ENCODE measurements at regions not wholly inside any gene's neighbourhood (a gene's known extent, or its start where the extent isn't known, plus 50 kb on each side); places are given as distances from the start of the nearest gene placed in this dataset.

DNA sequence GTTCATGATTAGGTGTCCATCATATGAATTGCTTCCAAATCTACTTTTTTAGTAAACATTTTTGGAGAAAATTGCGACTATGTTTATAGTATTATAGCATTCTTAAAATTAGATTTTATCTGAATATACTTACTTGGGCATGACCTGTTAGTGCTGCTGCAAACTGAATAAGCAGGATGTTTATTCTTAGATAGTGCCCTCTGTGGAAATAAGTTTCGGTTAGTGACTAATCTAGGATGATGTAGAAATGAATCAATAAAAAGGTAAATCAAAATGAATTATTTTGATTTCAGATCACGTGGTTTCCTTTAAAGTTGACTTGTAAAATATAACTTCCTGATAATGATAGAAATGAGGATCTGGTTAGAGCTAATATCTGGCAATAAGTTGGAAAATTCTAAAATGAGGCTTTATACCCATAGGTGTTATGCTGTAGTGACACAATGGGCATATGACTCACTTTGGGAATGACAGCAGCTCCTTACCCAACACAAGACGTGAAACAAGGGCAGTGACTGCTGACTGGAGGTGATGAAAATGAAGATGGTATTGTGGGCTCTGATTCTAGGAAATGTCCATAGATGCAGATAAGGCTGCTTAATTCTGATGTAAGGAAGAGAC, 165.8 kb upstream of the TCF4 start:
- Mint-ChIP-seq H3K27me3 (ENCODE audit: low read depth in 3 of 3) (no peaks in the 10 kb centered on the region), H3K4me3 (no peak overlapping the region), H3K27ac (no peak overlapping the region), H3K36me3 (no peaks in the 10 kb centered on the region), H3K4me1 (no peaks in the 10 kb centered on the region), H3K9me3 (peaks cover 0 to 5% (median 2%) of the 10 kb centered on the region in 7 donors)
- H4K20me1 ChIP-seq (ENCODE audit: insufficient read depth, low read length), result no peaks in the 10 kb centered on the region
- no peaks in the 10 kb centered on the region for H3K79me2 ChIP-seq (ENCODE audit: insufficient read depth, low read length)
- H3K27me3 ChIP-seq (ENCODE audit: control insufficient read depth in 2 of 2, insufficient read depth in 2 of 2, low read length in 2 of 2), result no peaks in the 10 kb centered on the region
- intact Hi-C loops (cut with micrococcal nuclease), result no loop called here
- H3K4me3 ChIP-seq (replicated peaks in 1 of 3; ENCODE audit: low read depth in 2 of 3, low read length in 3 of 3), result no peak overlapping the region
- no peaks in the 10 kb centered on the region for H3K36me3 ChIP-seq (replicated peaks in 1 of 2; ENCODE audit: control insufficient read depth in 1 of 2, insufficient read depth in 2 of 2, low read length in 2 of 2)
- H3K9ac ChIP-seq (ENCODE audit: insufficient read depth, low read length, poor library complexity, severe bottlenecking), result no peak overlapping the region
- H3K9me3 ChIP-seq (replicated peaks in 1 of 2; ENCODE audit: control insufficient read depth in 1 of 2, insufficient read depth in 1 of 2, low read length in 2 of 2), result no peaks in the 10 kb centered on the region
- no peak overlapping the region for H3K4me2 ChIP-seq (replicated peaks; ENCODE audit: extremely low read depth, low read length, poor library complexity, severe bottlenecking)
- WGBS (ENCODE audit: insufficient coverage), result 100% methylated on average over 1 of the region's 4 CpGs
- no peak for TF ChIP-seq CTCF (IDR thresholded peaks at IDR 0.05)
- no peak overlapping the region for H2AFZ ChIP-seq (ENCODE audit: insufficient read depth, low read depth, low read length, poor library complexity, severe bottlenecking)
- no peak for DNase-seq
- H3K27ac ChIP-seq (ENCODE audit: low read depth in 1 of 2, low read length in 2 of 2), result no peak overlapping the region
- H3K4me1 ChIP-seq (ENCODE audit: control insufficient read depth in 1 of 2, insufficient read depth in 2 of 2, low read length in 2 of 2), result no peaks in the 10 kb centered on the region

- no peak overlapping the region for H3K4me2 ChIP-seq (replicated peaks; ENCODE audit: extremely low read depth, low read length, poor library complexity, severe bottlenecking)
- H3K36me3 Mint-ChIP-seq, result no peaks in the 10 kb centered on the region
- H3K4me1 ChIP-seq (ENCODE audit: control insufficient read depth in 1 of 2, insufficient read depth in 2 of 2, low read length in 2 of 2), result no peaks in the 10 kb centered on the region
- H3K27me3 Mint-ChIP-seq (ENCODE audit: low read depth in 3 of 3), result no peaks in the 10 kb centered on the region
- H2AFZ ChIP-seq (ENCODE audit: insufficient read depth, low read depth, low read length, poor library complexity, severe bottlenecking), result no peak overlapping the region
- H3K9me3 ChIP-seq (replicated peaks in 1 of 2; ENCODE audit: control insufficient read depth in 1 of 2, insufficient read depth in 1 of 2, low read length in 2 of 2), result no peaks in the 10 kb centered on the region
- no peaks in the 10 kb centered on the region for H3K4me1 Mint-ChIP-seq
- no peak overlapping the region for H3K9ac ChIP-seq (ENCODE audit: insufficient read depth, low read length, poor library complexity, severe bottlenecking)
- H3K4me3 Mint-ChIP-seq, result no peak overlapping the region
- H3K4me3 ChIP-seq (replicated peaks in 1 of 3; ENCODE audit: low read depth in 2 of 3, low read length in 3 of 3), result no peak overlapping the region
- H3K27me3 ChIP-seq (ENCODE audit: control insufficient read depth in 2 of 2, insufficient read depth in 2 of 2, low read length in 2 of 2), result no peaks in the 10 kb centered on the region
- H3K36me3 ChIP-seq (replicated peaks in 1 of 2; ENCODE audit: control insufficient read depth in 1 of 2, insufficient read depth in 2 of 2, low read length in 2 of 2), result no peaks in the 10 kb centered on the region
- peaks cover 0 to 3% (median 0%) of the 10 kb centered on the region in 7 donors for H3K9me3 Mint-ChIP-seq
- WGBS (ENCODE audit: insufficient coverage), result 100% methylated on average over 2 of the region's 4 CpGs
- DNase-seq, result no peak
- H3K79me2 ChIP-seq (ENCODE audit: insufficient read depth, low read length), result no peaks in the 10 kb centered on the region
- intact Hi-C loops (cut with micrococcal nuclease), result no loop called here
- H3K27ac ChIP-seq (ENCODE audit: low read depth in 1 of 2, low read length in 2 of 2), result no peak overlapping the region
- TF ChIP-seq CTCF (IDR thresholded peaks at IDR 0.05), result no peak
- no peaks in the 10 kb centered on the region for H4K20me1 ChIP-seq (ENCODE audit: insufficient read depth, low read length)
- H3K27ac Mint-ChIP-seq, result no peak overlapping the region
Observed at GRCh38 chr18:55751476-55751875, 163.5 kb upstream of the TCF4 start.
